ENCODE measurements at regions not wholly inside any gene's neighbourhood (a gene's known extent, or its start where the extent isn't known, plus 50 kb on each side); places are given as distances from the start of the nearest gene placed in this dataset.

- H3K4me1 ChIP-seq = no peaks in the 10 kb centered on the region
- H3K27me3 ChIP-seq = no peaks in the 10 kb centered on the region
- intact Hi-C loops (cut with DNase I; ENCODE audit: low total_unique reads) = no loop called here
- DNase-seq (ENCODE audit: low spot score in 2 of 2) = no peak
- H3K4me3 ChIP-seq = no peak overlapping the region
- H3K36me3 ChIP-seq = no peaks in the 10 kb centered on the region
- TF ChIP-seq POLR2AphosphoS5 (IDR thresholded peaks at IDR 0.05) (no peak), CTCF (IDR thresholded peaks at IDR 0.05) (no peak), POLR2A (IDR thresholded peaks at IDR 0.05) (no peak)
- H3K27ac ChIP-seq = no peak overlapping the region
- no peaks in the 10 kb centered on the region for H3K9me3 ChIP-seq
These were observed 1316.3 kb downstream of the STIM2 start for GRCh38 chr4:28176942-28177341.

- no peak for TF ChIP-seq POLR2A (IDR thresholded peaks at IDR 0.05)
- TF ChIP-seq POLR2AphosphoS5 (IDR thresholded peaks at IDR 0.05) = no peak
- no peak for TF ChIP-seq CTCF (IDR thresholded peaks at IDR 0.05)
- DNase-seq (ENCODE audit: low spot score in 2 of 2) = no peak
- Histone ChIP-seq H3K27ac (no peak overlapping the region), H3K27me3 (no peaks in the 10 kb centered on the region), H3K36me3 (no peaks in the 10 kb centered on the region), H3K9me3 (no peaks in the 10 kb centered on the region), H3K4me3 (no peak overlapping the region), H3K4me1 (no peaks in the 10 kb centered on the region)
- intact Hi-C loops (cut with DNase I; ENCODE audit: low total_unique reads) = no loop called here
These were observed 1317.0 kb downstream of the STIM2 start for GRCh38 chr4:28177641-28178040.

GRCh38 chr4:28179126-28179525 is 1318.5 kb downstream of the STIM2 start:
- Histone ChIP-seq H3K4me1 (no peaks in the 10 kb centered on the region), H3K4me3 (no peak overlapping the region), H3K27me3 (no peaks in the 10 kb centered on the region), H3K27ac (no peak overlapping the region), H3K36me3 (no peaks in the 10 kb centered on the region), H3K9me3 (peaks cover 0 to 1% of the 10 kb centered on the region in 2 donors)
- DNase-seq (ENCODE audit: low spot score in 2 of 2) = no peak
- TF ChIP-seq POLR2A (IDR thresholded peaks at IDR 0.05) (no peak), POLR2AphosphoS5 (IDR thresholded peaks at IDR 0.05) (no peak), CTCF (IDR thresholded peaks at IDR 0.05) (no peak)
- intact Hi-C loops (cut with DNase I; ENCODE audit: low total_unique reads) = no loop called here

- no peak for TF ChIP-seq POLR2AphosphoS5 (IDR thresholded peaks at IDR 0.05)
- TF ChIP-seq POLR2A (IDR thresholded peaks at IDR 0.05) = no peak
- TF ChIP-seq CTCF (IDR thresholded peaks at IDR 0.05) = no peak
- H3K4me1 ChIP-seq = no peaks in the 10 kb centered on the region
- DNase-seq (ENCODE audit: low spot score in 2 of 2) = no peak
- H3K4me3 ChIP-seq = no peak overlapping the region
- H3K36me3 ChIP-seq = no peaks in the 10 kb centered on the region
- no peak overlapping the region for H3K27ac ChIP-seq
- intact Hi-C loops (cut with DNase I; ENCODE audit: low total_unique reads) = no loop called here
- H3K9me3 ChIP-seq = peaks cover 0 to 9% of the 10 kb centered on the region in 2 donors
- no peaks in the 10 kb centered on the region for H3K27me3 ChIP-seq
These were observed 1348.8 kb downstream of the STIM2 start for GRCh38 chr4:28209371-28209924.

GRCh38 chr4:28211676-28212470 is 1351.2 kb downstream of the STIM2 start:
- intact Hi-C loops (cut with DNase I; ENCODE audit: low total_unique reads) = no loop called here
- H3K27ac ChIP-seq = no peak overlapping the region
- no peak for TF ChIP-seq POLR2A (IDR thresholded peaks at IDR 0.05)
- TF ChIP-seq CTCF (IDR thresholded peaks at IDR 0.05) = no peak
- no peaks in the 10 kb centered on the region for H3K27me3 ChIP-seq
- H3K4me3 ChIP-seq = no peak overlapping the region
- H3K4me1 ChIP-seq = no peaks in the 10 kb centered on the region
- no peaks in the 10 kb centered on the region for H3K36me3 ChIP-seq
- DNase-seq (ENCODE audit: low spot score in 2 of 2) = no peak
- no peaks in the 10 kb centered on the region for H3K9me3 ChIP-seq
